WTC11 (cell line): ENCODE measurements at regions not wholly inside any gene's neighbourhood (a gene's known extent, or its start where the extent isn't known, plus 50 kb on each side); places are given as distances from the start of the nearest gene placed in this dataset.

Source experiments
- ATAC-seq: fragments of 200-7000 bp; cut with Tn5 transposase; 2 replicates; pipeline ENCODE4 v1.10.0; 2021; ENCODE audit warnings: mild to moderate bottlenecking, moderate library complexity
- CTCF ChIA-PET: fragments of 300-600 bp; sonication (Branson Sonifier 250); formaldehyde crosslinking; loops from one replicate; lab custom pipeline; 2021; ENCODE audit warnings: antibody characterized with exemption; lab: Charles Lee
- POLR2A ChIA-PET: fragments of 350-600 bp; sonication (Branson Sonifier 250); formaldehyde crosslinking; loops from one replicate; lab custom pipeline; 2021; ENCODE audit warnings: antibody characterized with exemption; lab: Charles Lee
- DNase-seq: peaks from one replicate; pipeline ENCODE4 v3.0.0; 2021; ENCODE audit warnings: low spot score
- H3K27ac Mint-ChIP-seq: 2 replicates; pipeline ENCODE4 v1.8.0; 2021; ENCODE audit warnings: mixed read lengths
- H3K27me3 Mint-ChIP-seq: 2 replicates; pipeline ENCODE4 v1.8.0; 2021; ENCODE audit warnings: low read depth, mild to moderate bottlenecking, moderate library complexity, mixed read lengths
- H3K36me3 Mint-ChIP-seq: 2 replicates; pipeline ENCODE4 v1.8.0; 2021; ENCODE audit warnings: mixed read lengths
- H3K4me1 Mint-ChIP-seq: 2 replicates; pipeline ENCODE4 v1.8.0; 2022; ENCODE audit warnings: mixed read lengths
- H3K4me3 Mint-ChIP-seq: 2 replicates; pipeline ENCODE4 v1.8.0; 2021; ENCODE audit warnings: mild to moderate bottlenecking, moderate library complexity, mixed read lengths
- H3K9me3 Mint-ChIP-seq: 2 replicates; pipeline ENCODE4 v1.8.0; 2021; ENCODE audit warnings: mixed read lengths
- ATF1 ChIP-seq: sonication (generic); formaldehyde crosslinking; IDR thresholded peaks from 2 replicates; pipeline ENCODE4 v1.8.1; 2023; ENCODE audit warnings: mild to moderate bottlenecking, moderate library complexity, missing genetic modification reagents
- CBFB ChIP-seq: sonication (generic); formaldehyde crosslinking; IDR thresholded peaks from 2 replicates; pipeline ENCODE4 v1.8.1; 2022; ENCODE audit warnings: mild to moderate bottlenecking, low read depth, missing genetic modification reagents
- CREM ChIP-seq: sonication (generic); formaldehyde crosslinking; IDR thresholded peaks from 2 replicates; pipeline ENCODE4 v1.8.1; 2022; ENCODE audit warnings: mild to moderate bottlenecking, missing genetic modification reagents, moderate library complexity
- CTCF ChIP-seq: fragments of 200-600 bp; IDR thresholded peaks from 2 replicates; pipeline ENCODE4 v1.8.0; 2022; ENCODE audit warnings: antibody characterized with exemption
- ESRRA ChIP-seq: sonication (generic); formaldehyde crosslinking; IDR thresholded peaks from 2 replicates; pipeline ENCODE4 v1.8.1; 2022; ENCODE audit warnings: mild to moderate bottlenecking, missing genetic modification reagents, borderline replicate concordance
- GABPB1 ChIP-seq: sonication (generic); formaldehyde crosslinking; IDR thresholded peaks from 2 replicates; pipeline ENCODE4 v1.8.1; 2023; ENCODE audit warnings: mild to moderate bottlenecking, missing genetic modification reagents
- GRHL2 ChIP-seq: fragments of 250-450 bp; sonication (Bioruptor Pico); IDR thresholded peaks from 2 replicates; pipeline ENCODE4 v1.8.0; 2022; ENCODE audit warnings: mild to moderate bottlenecking, moderate library complexity; ENCODE audit not compliant: insufficient replicate concordance, severe bottlenecking
- HMGA2 ChIP-seq: fragments of 250-450 bp; sonication (Bioruptor Pico); IDR thresholded peaks from 2 replicates; pipeline ENCODE4 v1.4.0; 2021; ENCODE audit warnings: mild to moderate bottlenecking, moderate library complexity
- HMGXB4 ChIP-seq: sonication (generic); formaldehyde crosslinking; IDR thresholded peaks from 2 replicates; pipeline ENCODE4 v1.8.1; 2023; ENCODE audit warnings: mild to moderate bottlenecking, moderate library complexity, missing genetic modification reagents
- JUN ChIP-seq: sonication (generic); formaldehyde crosslinking; IDR thresholded peaks from 2 replicates; pipeline ENCODE4 v1.8.0; 2023; ENCODE audit warnings: mild to moderate bottlenecking, missing genetic modification reagents
- KAT7 ChIP-seq: sonication (generic); formaldehyde crosslinking; IDR thresholded peaks from 2 replicates; pipeline ENCODE4 v1.8.1; 2023; ENCODE audit warnings: missing genetic modification reagents, mild to moderate bottlenecking, borderline replicate concordance
- NFYB ChIP-seq: sonication (generic); formaldehyde crosslinking; conservative IDR thresholded peaks from 2 replicates; pipeline ENCODE4 v1.8.0; 2022; ENCODE audit warnings: low read depth, missing genetic modification reagents
- RELA ChIP-seq: sonication (generic); formaldehyde crosslinking; IDR thresholded peaks from 2 replicates; pipeline ENCODE4 v1.8.1; 2022; ENCODE audit warnings: missing genetic modification reagents, mild to moderate bottlenecking, borderline replicate concordance
- TEAD1 ChIP-seq: sonication (generic); formaldehyde crosslinking; IDR thresholded peaks from 2 replicates; pipeline ENCODE4 v1.8.0; 2022; ENCODE audit warnings: mild to moderate bottlenecking, missing genetic modification reagents
- TEAD4 ChIP-seq: sonication (generic); formaldehyde crosslinking; IDR thresholded peaks from 2 replicates; pipeline ENCODE4 v1.8.0; 2022; ENCODE audit warnings: mild to moderate bottlenecking, missing genetic modification reagents
- USF1 ChIP-seq: sonication (generic); formaldehyde crosslinking; IDR thresholded peaks from 2 replicates; pipeline ENCODE4 v1.8.0; 2022; ENCODE audit warnings: mild to moderate bottlenecking, missing genetic modification reagents
- ZBTB21 ChIP-seq: sonication (generic); formaldehyde crosslinking; IDR thresholded peaks from 2 replicates; pipeline ENCODE4 v1.8.1; 2023; ENCODE audit warnings: mild to moderate bottlenecking, missing genetic modification reagents, borderline replicate concordance
- ZMAT4 ChIP-seq: fragments of 250-450 bp; sonication (Bioruptor Pico); IDR thresholded peaks from 2 replicates; pipeline ENCODE4 v1.9.0; 2021; ENCODE audit warnings: mild to moderate bottlenecking
- ZNF416 ChIP-seq: fragments of 250-450 bp; sonication (Bioruptor Pico); IDR thresholded peaks from 2 replicates; pipeline ENCODE4 v1.9.0; 2021; ENCODE audit warnings: mild to moderate bottlenecking, inconsistent platforms
- TF ChIP-seq, protein P1 (sequence below): fragments of 250-450 bp; sonication (Bioruptor Pico); IDR thresholded peaks from 2 replicates; pipeline ENCODE4 v1.9.0; 2021; ENCODE audit warnings: mild to moderate bottlenecking
- TF ChIP-seq, protein P2 (sequence below): sonication (generic); formaldehyde crosslinking; conservative IDR thresholded peaks from 2 replicates; pipeline ENCODE4 v1.8.1; 2023; ENCODE audit warnings: mild to moderate bottlenecking, low read depth, missing genetic modification reagents, moderate library complexity
- TF ChIP-seq, protein P3 (sequence below): fragments of 250-450 bp; sonication (Bioruptor Pico); IDR thresholded peaks from 2 replicates; pipeline ENCODE4 v1.9.0; 2021; ENCODE audit warnings: moderate library complexity, mild to moderate bottlenecking, inconsistent platforms, borderline replicate concordance

DNA sequence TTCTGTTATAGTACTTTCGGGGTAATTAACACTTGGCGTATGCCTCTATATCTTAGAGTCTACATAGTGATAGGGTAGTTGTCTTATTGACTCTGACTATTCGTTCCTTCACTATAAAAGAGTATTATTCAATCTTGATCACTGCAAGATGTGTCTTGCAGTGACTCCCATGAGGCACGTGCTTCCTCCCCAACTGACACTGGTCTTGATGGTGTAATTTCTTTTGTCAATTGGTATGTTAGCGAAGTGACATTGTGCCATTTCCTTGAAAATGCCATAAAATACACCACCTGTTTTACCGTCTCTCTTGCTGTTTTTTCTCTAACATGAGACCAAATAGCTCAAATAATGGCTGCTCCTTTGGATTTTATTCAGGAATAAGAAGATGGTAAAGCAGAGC is 1314.1 kb upstream of the CDH6 start:
- H3K27me3 Mint-ChIP-seq: no peaks in the 10 kb centered on the region; the same call in 1 of the 2 replicates
- H3K9me3 Mint-ChIP-seq: peaks cover 43% of the 10 kb centered on the region
- TF ChIP-seq GRHL2 (CRISPR knock-in tag) (no peak), CTCF (no peak), NFYB (no peak), ZMAT4 (no peak)
- no peaks in the 10 kb centered on the region for H3K4me1 Mint-ChIP-seq
- no peak overlapping the region for H3K27ac Mint-ChIP-seq
- DNase-seq (no peak), ATAC-seq (no peak)
- CTCF ChIA-PET: no interaction called here
- no peak overlapping the region for H3K4me3 Mint-ChIP-seq
- POLR2A ChIA-PET: no interaction called here
- H3K36me3 Mint-ChIP-seq: peaks cover 5% of the 10 kb centered on the region; the same call in 1 of the 2 replicates

DNA sequence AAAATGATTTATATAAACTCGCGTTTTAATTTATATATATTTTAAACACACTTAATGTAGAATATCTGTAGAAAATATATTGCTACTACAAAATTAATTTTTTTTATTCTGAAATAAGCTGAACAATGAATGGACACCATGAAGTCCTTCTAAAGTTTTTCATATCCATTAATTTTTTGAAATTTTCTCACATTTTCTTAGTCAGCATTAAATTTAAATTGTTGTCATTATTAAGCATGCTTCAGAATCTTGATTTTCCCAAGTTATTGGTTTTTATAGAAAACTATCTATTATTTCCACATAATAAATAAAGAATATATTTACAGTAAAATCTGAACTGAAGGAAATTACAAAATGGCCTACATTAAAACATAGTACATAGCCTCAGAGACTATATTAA is 1314.9 kb upstream of the CDH6 start:
- H3K27ac Mint-ChIP-seq: no peak overlapping the region
- TF ChIP-seq, protein P1, sequence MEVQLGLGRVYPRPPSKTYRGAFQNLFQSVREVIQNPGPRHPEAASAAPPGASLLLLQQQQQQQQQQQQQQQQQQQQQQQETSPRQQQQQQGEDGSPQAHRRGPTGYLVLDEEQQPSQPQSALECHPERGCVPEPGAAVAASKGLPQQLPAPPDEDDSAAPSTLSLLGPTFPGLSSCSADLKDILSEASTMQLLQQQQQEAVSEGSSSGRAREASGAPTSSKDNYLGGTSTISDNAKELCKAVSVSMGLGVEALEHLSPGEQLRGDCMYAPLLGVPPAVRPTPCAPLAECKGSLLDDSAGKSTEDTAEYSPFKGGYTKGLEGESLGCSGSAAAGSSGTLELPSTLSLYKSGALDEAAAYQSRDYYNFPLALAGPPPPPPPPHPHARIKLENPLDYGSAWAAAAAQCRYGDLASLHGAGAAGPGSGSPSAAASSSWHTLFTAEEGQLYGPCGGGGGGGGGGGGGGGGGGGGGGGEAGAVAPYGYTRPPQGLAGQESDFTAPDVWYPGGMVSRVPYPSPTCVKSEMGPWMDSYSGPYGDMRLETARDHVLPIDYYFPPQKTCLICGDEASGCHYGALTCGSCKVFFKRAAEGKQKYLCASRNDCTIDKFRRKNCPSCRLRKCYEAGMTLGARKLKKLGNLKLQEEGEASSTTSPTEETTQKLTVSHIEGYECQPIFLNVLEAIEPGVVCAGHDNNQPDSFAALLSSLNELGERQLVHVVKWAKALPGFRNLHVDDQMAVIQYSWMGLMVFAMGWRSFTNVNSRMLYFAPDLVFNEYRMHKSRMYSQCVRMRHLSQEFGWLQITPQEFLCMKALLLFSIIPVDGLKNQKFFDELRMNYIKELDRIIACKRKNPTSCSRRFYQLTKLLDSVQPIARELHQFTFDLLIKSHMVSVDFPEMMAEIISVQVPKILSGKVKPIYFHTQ: no peak
- TF ChIP-seq HMGXB4 (CRISPR knock-in tag) (no peak), USF1 (no peak), GRHL2 (CRISPR knock-in tag) (no peak), ESRRA (CRISPR knock-in tag) (no peak), CREM (CRISPR knock-in tag) (no peak), KAT7 (no peak), TEAD1 (CRISPR knock-in tag) (no peak), ZBTB21 (CRISPR knock-in tag) (no peak), JUN (no peak), HMGA2 (CRISPR knock-in tag) (no peak)
- H3K4me3 Mint-ChIP-seq: no peak overlapping the region
- DNase-seq: no peak
- ChIA-PET POLR2A (no interaction called here), CTCF (no interaction called here)
- peaks cover 5% of the 10 kb centered on the region; the same call in 1 of the 2 replicates for H3K36me3 Mint-ChIP-seq
- peaks cover 43% of the 10 kb centered on the region for H3K9me3 Mint-ChIP-seq
- H3K4me1 Mint-ChIP-seq: no peaks in the 10 kb centered on the region
- ATAC-seq: no peak
- no peaks in the 10 kb centered on the region; the same call in 1 of the 2 replicates for H3K27me3 Mint-ChIP-seq

GRCh38 chr5:29867155-29867554 is 1326.3 kb upstream of the CDH6 start:
- Mint-ChIP-seq H3K27ac (no peak overlapping the region), H3K27me3 (no peaks in the 10 kb centered on the region), H3K4me1 (no peaks in the 10 kb centered on the region), H3K4me3 (no peak overlapping the region), H3K36me3 (no peaks in the 10 kb centered on the region), H3K9me3 (peaks cover 8% of the 10 kb centered on the region)
- ATAC-seq: no peak
- CTCF ChIA-PET: no interaction called here
- DNase-seq: no peak
- POLR2A ChIA-PET: no interaction called here
- TF ChIP-seq TEAD4 (CRISPR knock-in tag) (no peak), ZNF416 (CRISPR knock-in tag) (no peak), GABPB1 (no peak), RELA (CRISPR knock-in tag) (no peak), ATF1 (CRISPR knock-in tag) (no peak), CBFB (no peak)
- TF ChIP-seq, protein P2, sequence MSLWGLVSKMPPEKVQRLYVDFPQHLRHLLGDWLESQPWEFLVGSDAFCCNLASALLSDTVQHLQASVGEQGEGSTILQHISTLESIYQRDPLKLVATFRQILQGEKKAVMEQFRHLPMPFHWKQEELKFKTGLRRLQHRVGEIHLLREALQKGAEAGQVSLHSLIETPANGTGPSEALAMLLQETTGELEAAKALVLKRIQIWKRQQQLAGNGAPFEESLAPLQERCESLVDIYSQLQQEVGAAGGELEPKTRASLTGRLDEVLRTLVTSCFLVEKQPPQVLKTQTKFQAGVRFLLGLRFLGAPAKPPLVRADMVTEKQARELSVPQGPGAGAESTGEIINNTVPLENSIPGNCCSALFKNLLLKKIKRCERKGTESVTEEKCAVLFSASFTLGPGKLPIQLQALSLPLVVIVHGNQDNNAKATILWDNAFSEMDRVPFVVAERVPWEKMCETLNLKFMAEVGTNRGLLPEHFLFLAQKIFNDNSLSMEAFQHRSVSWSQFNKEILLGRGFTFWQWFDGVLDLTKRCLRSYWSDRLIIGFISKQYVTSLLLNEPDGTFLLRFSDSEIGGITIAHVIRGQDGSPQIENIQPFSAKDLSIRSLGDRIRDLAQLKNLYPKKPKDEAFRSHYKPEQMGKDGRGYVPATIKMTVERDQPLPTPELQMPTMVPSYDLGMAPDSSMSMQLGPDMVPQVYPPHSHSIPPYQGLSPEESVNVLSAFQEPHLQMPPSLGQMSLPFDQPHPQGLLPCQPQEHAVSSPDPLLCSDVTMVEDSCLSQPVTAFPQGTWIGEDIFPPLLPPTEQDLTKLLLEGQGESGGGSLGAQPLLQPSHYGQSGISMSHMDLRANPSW (CRISPR knock-in tag): no peak
- TF ChIP-seq, protein P3, sequence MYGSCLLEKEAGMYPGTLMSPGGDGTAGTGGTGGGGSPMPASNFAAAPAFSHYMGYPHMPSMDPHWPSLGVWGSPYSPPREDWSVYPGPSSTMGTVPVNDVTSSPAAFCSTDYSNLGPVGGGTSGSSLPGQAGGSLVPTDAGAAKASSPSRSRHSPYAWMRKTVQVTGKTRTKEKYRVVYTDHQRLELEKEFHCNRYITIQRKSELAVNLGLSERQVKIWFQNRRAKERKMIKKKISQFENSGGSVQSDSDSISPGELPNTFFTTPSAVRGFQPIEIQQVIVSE: no peak
